ENCODE measurements at regions not wholly inside any gene's neighbourhood (a gene's known extent, or its start where the extent isn't known, plus 50 kb on each side); places are given as distances from the start of the nearest gene placed in this dataset.
A peak's percentile ranks its signal among the peaks of the same experiment; 100 is the strongest.

DNA sequence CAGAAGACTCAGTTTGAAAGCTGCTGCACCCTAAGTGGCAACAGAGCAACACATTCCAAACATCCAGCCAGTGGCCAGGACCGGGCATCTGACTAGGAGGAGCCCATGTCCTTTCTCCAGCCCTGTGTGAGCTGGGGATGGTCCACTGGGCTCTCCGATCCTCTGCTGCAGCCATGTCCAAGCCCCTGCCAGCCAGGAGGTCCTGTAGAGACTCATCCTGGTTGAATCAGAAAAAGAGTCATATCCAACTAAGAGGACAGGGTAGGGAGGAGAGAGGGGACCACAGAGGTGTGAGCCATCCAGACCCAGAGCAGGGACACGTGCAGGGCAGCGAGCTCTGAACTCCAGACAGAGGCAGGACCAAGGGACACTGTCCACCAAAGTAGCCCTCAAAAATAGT, 163.0 kb upstream of the CDH5 start:
- DNase-seq (ENCODE audit: low read depth) = no peak
- TF ChIP-seq, protein P1, sequence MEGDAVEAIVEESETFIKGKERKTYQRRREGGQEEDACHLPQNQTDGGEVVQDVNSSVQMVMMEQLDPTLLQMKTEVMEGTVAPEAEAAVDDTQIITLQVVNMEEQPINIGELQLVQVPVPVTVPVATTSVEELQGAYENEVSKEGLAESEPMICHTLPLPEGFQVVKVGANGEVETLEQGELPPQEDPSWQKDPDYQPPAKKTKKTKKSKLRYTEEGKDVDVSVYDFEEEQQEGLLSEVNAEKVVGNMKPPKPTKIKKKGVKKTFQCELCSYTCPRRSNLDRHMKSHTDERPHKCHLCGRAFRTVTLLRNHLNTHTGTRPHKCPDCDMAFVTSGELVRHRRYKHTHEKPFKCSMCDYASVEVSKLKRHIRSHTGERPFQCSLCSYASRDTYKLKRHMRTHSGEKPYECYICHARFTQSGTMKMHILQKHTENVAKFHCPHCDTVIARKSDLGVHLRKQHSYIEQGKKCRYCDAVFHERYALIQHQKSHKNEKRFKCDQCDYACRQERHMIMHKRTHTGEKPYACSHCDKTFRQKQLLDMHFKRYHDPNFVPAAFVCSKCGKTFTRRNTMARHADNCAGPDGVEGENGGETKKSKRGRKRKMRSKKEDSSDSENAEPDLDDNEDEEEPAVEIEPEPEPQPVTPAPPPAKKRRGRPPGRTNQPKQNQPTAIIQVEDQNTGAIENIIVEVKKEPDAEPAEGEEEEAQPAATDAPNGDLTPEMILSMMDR (IDR thresholded peaks at IDR 0.05; ENCODE audit: insufficient read depth, low read depth, low read length) = no peak

DNA sequence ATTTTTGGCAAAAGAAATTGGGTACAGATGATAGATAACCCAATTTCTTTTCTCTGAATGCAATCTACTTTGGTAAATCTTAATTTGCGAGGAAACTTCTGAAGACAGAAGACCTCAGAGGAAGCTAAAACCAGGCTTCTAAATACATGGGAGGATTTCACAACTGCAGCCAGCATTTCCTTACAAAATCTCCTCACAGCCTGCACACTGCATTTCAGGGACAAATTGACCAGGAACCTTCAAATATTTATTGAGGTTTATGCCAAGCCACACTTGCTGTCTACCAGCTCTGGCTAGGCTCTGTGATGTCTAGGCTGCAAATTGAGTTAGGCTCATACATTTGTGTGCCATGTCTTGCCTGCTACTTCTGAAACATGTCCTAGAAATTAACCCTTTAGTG, 167.3 kb upstream of the CDH5 start:
- TF ChIP-seq, protein P1 (IDR thresholded peaks at IDR 0.05; ENCODE audit: insufficient read depth, low read depth, low read length) = no peak
- peak; percentile 52 for DNase-seq (ENCODE audit: low read depth)
- no peak overlapping the region for H3K4me3 ChIP-seq (ENCODE audit: low read depth, low read length)

More for the DNA sequence above, 163.0 kb upstream of the CDH5 start:
- H3K4me3 ChIP-seq (ENCODE audit: low read depth, low read length) = no peak overlapping the region

DNA sequence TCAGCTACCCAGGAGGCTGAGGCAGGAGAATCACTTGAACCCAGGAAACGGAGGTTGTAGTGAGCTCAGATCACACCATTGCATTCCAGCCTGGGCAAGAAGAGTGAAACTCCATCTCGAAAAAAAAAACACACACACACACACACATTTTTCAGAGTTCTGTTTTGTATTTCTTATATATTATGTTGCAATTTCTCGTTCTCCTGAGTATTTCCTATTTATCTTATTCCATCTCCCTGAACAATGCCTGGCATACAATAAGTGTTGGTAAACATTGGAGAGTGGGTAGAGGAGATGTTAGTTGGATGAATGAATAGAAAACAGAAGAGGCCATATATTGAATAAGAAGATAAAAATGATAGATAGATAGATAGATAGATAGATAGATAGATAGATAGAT, 167.8 kb upstream of the CDH5 start:
- H3K4me3 ChIP-seq (ENCODE audit: low read depth, low read length) = no peak overlapping the region
- DNase-seq (ENCODE audit: low read depth) = no peak
- TF ChIP-seq, protein P1 (IDR thresholded peaks at IDR 0.05; ENCODE audit: insufficient read depth, low read depth, low read length) = no peak

DNA sequence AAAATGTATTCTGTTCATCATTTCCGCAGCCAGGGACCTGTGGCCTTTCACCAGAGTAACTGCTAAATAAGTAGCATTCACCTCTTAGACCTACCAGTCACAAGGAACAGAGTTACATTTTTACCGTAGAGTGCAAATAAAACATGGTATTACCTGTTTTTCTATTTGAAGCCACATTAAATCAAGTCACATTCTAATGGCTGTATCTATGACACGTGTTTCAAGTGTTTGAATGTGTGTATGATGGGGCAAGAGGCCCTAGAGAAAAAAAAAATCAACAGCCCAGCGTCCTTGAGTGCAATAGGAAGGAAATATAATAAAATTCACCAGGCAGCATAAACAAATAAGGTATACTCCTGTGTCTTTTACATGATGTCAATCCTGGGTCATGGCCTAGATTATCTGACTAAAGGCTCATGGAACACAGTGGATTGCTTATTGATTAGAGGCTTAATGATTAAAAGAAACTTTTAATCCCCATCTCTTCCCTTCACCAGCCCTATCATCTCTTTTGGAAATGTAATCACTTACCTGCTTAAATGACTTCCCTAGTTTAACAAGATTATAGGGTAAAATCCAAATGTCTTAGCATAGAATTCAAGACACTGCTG, 168.7 kb upstream of the CDH5 start:
- no peak overlapping the region for H3K4me3 ChIP-seq (ENCODE audit: low read depth, low read length)
- no peak for DNase-seq (ENCODE audit: low read depth)
- TF ChIP-seq, protein P1 (IDR thresholded peaks at IDR 0.05; ENCODE audit: insufficient read depth, low read depth, low read length) = no peak

DNA sequence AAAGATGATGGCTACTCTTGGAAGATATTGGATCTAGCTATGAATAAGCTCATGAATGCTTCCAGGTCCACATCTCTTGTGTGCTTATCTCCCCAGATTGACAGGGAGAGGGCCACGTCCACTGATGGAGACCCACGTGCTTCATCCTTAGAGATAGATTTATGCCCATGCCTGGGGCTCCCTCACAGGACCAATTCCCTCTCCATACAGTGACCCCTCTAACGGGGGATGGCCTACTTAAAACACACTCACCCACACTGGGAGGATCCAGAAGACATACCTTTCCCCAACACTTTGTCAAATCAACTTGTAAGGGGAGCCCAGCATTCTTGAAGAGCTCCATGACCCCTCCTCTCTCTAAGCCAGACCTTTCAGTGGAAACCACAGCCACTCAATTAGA, 169.7 kb upstream of the CDH5 start:
- H3K4me3 ChIP-seq (ENCODE audit: low read depth, low read length) = no peak overlapping the region
- no peak for DNase-seq (ENCODE audit: low read depth)
- TF ChIP-seq, protein P1 (IDR thresholded peaks at IDR 0.05; ENCODE audit: insufficient read depth, low read depth, low read length) = no peak

DNA sequence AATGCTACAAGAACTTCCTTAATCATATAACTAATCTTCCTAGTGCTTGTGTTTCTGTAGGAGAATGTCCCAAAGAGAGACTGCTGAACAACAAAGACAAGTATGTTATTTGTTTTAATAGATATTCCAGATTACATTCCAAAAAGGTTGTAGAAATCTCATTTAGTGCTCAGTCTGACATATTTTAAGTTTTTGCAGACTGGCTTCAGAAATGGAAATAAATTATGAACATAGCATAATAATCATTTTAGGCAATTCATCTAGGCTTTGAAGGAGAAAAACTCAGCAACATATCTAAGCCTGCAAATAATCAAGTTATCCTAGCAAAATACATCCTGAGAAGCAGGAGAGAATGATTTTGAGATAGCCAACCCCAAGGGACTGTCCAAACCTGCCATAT, 171.6 kb upstream of the CDH5 start:
- TF ChIP-seq, protein P1 (IDR thresholded peaks at IDR 0.05; ENCODE audit: insufficient read depth, low read depth, low read length) = no peak
- peak; percentile 8 for DNase-seq (ENCODE audit: low read depth)
- H3K4me3 ChIP-seq (ENCODE audit: low read depth, low read length) = no peak overlapping the region

Measured in fibroblast of villous mesenchyme (primary cell).